K562 (cell line): ENCODE measurements at regions not wholly inside any gene's neighbourhood (a gene's known extent, or its start where the extent isn't known, plus 50 kb on each side); places are given as distances from the start of the nearest gene placed in this dataset.
A peak's percentile ranks its signal among the peaks of the same experiment; 100 is the strongest.

Experiments used
- ATAC-seq: fragments of 200-7000 bp; cut with Tn5 transposase; 3 replicates; pipeline ENCODE4 v1.9.1; 2020; ENCODE audit warnings: moderate library complexity
- BruUV-seq: library from RNA; stranded (reverse); fragments of 400-500 nt; replicated peaks from 2 replicates; lab custom pipeline; 2021; lab: Mats Ljungman, UMichigan
- CTCF ChIA-PET: fragments of 300-600 bp; formaldehyde crosslinking; extraction: SDS; loops from one replicate; lab custom pipeline; 2021; ENCODE audit warnings: low intra/inter-chr PET ratio; lab: Yijun Ruan, JAX
- POLR2A ChIA-PET: fragments of 300-600, 350-650 bp; sonication (Branson Sonifier 250); formaldehyde crosslinking; extraction: SDS; loops from one replicate; lab custom pipeline; 2021; ENCODE audit warnings: antibody characterized with exemption, inconsistent platforms; lab: Yijun Ruan, JAX
- DNase-seq, 4 experiments: peaks; one replicate each; pipeline versions ENCODE4 v3.0.0 to v3.0.0-alpha.2; 2011 to 2018; ENCODE audit warnings: low spot score in 3 of 4, mixed read lengths in 3 of 4; ENCODE audit errors: extremely low read depth in 1 of 4
- FAIRE-seq: peaks from 2 replicates; lab custom pipeline; 2011; peaks lifted over from hg19 to GRCh38; lab: Jason Lieb, UNC
- H2AFZ ChIP-seq: 2 replicates; pipeline ENCODE4 v1.6.0; 2011; ENCODE audit warnings: low read depth, low read length, control low read depth, inconsistent platforms
- H3K27ac ChIP-seq: fragments of 200-600 bp; 3 replicates; pipeline ENCODE4 v1.8.0; 2011; ENCODE audit warnings: low read depth, mild to moderate bottlenecking, control low read depth, inconsistent platforms, low read length, moderate library complexity, mixed read lengths; ENCODE audit errors: extremely low read depth
- H3K27me3 ChIP-seq, 2 experiments: fragments of 300-600 bp in 1 of 2; 2 replicates in 1 of 2; 3 replicates in 1 of 2; pipeline versions ENCODE4 v1.6.0 to v1.8.0; 2011; ENCODE audit warnings: inconsistent platforms in 2 of 2, low read length in 2 of 2, mild to moderate bottlenecking in 1 of 2, mixed read lengths in 1 of 2, moderate library complexity in 1 of 2; ENCODE audit not compliant: control insufficient read depth in 2 of 2, insufficient read depth in 2 of 2
- H3K36me3 ChIP-seq: fragments of 300-600 bp; 3 replicates; pipeline ENCODE4 v1.8.0; 2011; ENCODE audit warnings: mild to moderate bottlenecking, low read length, inconsistent platforms; ENCODE audit not compliant: control insufficient read depth, insufficient read depth
- H3K4me1 ChIP-seq, 2 experiments: fragments of 200-600 bp in 1 of 2; replicated peaks in 1 of 2; 2 replicates in 1 of 2; 3 replicates in 1 of 2; pipeline versions ENCODE4 v1.5.1 to v1.8.0; 2011; ENCODE audit warnings: inconsistent platforms in 2 of 2, low read length in 2 of 2, mild to moderate bottlenecking in 1 of 2, mixed read lengths in 1 of 2, moderate library complexity in 1 of 2; ENCODE audit not compliant: control insufficient read depth in 2 of 2, insufficient read depth in 2 of 2
- H3K4me2 ChIP-seq: 2 replicates; pipeline ENCODE4 v1.6.1; 2011; ENCODE audit warnings: low read length, control low read depth, inconsistent platforms, mixed read lengths; ENCODE audit not compliant: insufficient read depth
- H3K4me3 ChIP-seq: fragments of 200-600 bp; sonication (generic), shearing (Covaris generic); 2 replicates; pipeline ENCODE4 v1.5.1; 2016; ENCODE audit warnings: control low read depth, inconsistent platforms
- H3K79me2 ChIP-seq: fragments of 200-600 bp; 3 replicates; pipeline ENCODE4 v1.8.0; 2011; ENCODE audit warnings: low read length, inconsistent platforms; ENCODE audit not compliant: control insufficient read depth, insufficient read depth
- H3K9ac ChIP-seq, 2 experiments: 2 replicates each; pipeline versions ENCODE4 v1.6.0 to v1.6.1; 2011; ENCODE audit warnings: low read depth in 2 of 2, low read length in 2 of 2, control low read depth in 1 of 2, inconsistent platforms in 1 of 2, mild to moderate bottlenecking in 1 of 2, mixed read lengths in 1 of 2; ENCODE audit not compliant: insufficient read depth in 1 of 2
- H3K9me1 ChIP-seq: one replicate; pipeline ENCODE4 v1.6.0; 2011; ENCODE audit warnings: inconsistent platforms, mild to moderate bottlenecking, low read length, moderate library complexity; ENCODE audit not compliant: control insufficient read depth, insufficient read depth
- H3K9me3 ChIP-seq: replicated peaks from 2 replicates; pipeline ENCODE4 v1.5.1; 2011; ENCODE audit warnings: low read depth, low read length, inconsistent platforms; ENCODE audit not compliant: control insufficient read depth, insufficient read depth
- H4K20me1 ChIP-seq: replicated peaks from 2 replicates; pipeline ENCODE4 v1.6.1; 2011; ENCODE audit warnings: low read length, inconsistent platforms, mixed read lengths; ENCODE audit not compliant: control insufficient read depth, insufficient read depth
- CEBPB ChIP-seq: fragments of 450-650 bp; IDR thresholded peaks from 2 replicates; pipeline ENCODE4 v1.6.1; 2016; ENCODE audit warnings: missing genetic modification characterization, missing compliant biosample characterization
- GMEB1 ChIP-seq: fragments of 250-450 bp; sonication (Bioruptor Pico); IDR thresholded peaks from 2 replicates; pipeline ENCODE4 v1.4.0; 2020; ENCODE audit warnings: mild to moderate bottlenecking
- NFYB ChIP-seq: IDR thresholded peaks from 2 replicates; pipeline ENCODE4 v1.6.1; 2011; ENCODE audit warnings: mild to moderate bottlenecking, moderate library complexity; ENCODE audit not compliant: insufficient read length; ENCODE audit errors: extremely low read depth
- RBM34 ChIP-seq: fragments of 200-400 bp; formaldehyde crosslinking; IDR thresholded peaks from 2 replicates; pipeline ENCODE4 v1.6.1; 2018; ENCODE audit warnings: low read length, borderline replicate concordance; ENCODE audit not compliant: insufficient read depth
- TCF15 ChIP-seq: fragments of 250-450 bp; sonication (Bioruptor Pico); IDR thresholded peaks from 2 replicates; pipeline ENCODE4 v1.8.0; 2022; ENCODE audit warnings: moderate library complexity, mild to moderate bottlenecking, inconsistent platforms
- WGBS: fragments of 100-300 bp; shearing (Covaris generic); methylation state at CpG from one replicate; pipeline ENCODE4 v1.1.6; 2016; ENCODE audit warnings: low coverage, mixed read lengths; ENCODE audit not compliant: insufficient coverage; ENCODE audit errors: missing lambda C conversion rate; 5-methylcytosine and 5-hydroxymethylcytosine counted together
- in situ Hi-C: fragments of 300-500 bp; cut with MboI; formaldehyde crosslinking; loops from 4 replicates; pipeline ENCODE4 v1.15.0; 2018; ENCODE audit warnings: inconsistent platforms, mixed read lengths
- intact Hi-C: fragments of 100-400 bp; cut with micrococcal nuclease; formaldehyde crosslinking; loops from 2 replicates; pipeline ENCODE4 v1.14.2; 2022

- intact Hi-C loops (no loop called here), in situ Hi-C loops (no loop called here)
- Histone ChIP-seq H2AFZ (no peak overlapping the region), H3K27ac (no peak overlapping the region), H3K4me1 (peaks cover 0 to 4% of the 10 kb centered on the region in 2 experiments; a peak in 2 of 5 replicates), H3K36me3 (no peaks in the 10 kb centered on the region), H3K27me3 (peaks cover 7 to 59% of the 10 kb centered on the region in 2 experiments; a peak in 4 of 5 replicates), H4K20me1 (no peaks in the 10 kb centered on the region), H3K79me2 (no peaks in the 10 kb centered on the region), H3K4me2 (no peak overlapping the region), H3K4me3 (no peak overlapping the region), H3K9ac (no peak overlapping the region), H3K9me1 (no peaks in the 10 kb centered on the region), H3K9me3 (no peaks in the 10 kb centered on the region)
- no TSS peak for BruUV-seq
- ATAC-seq (no peak), FAIRE-seq (no peak), DNase-seq (no peak)
- TF ChIP-seq NFYB = no peak
- no peak for TF ChIP-seq TCF15 (CRISPR knock-in tag)
- TF ChIP-seq RBM34 = no peak
- ChIA-PET CTCF (no interaction called here), POLR2A (no interaction called here)
- 12% methylated on average over 5 of the region's 5 CpGs for WGBS
These were observed 88.0 kb upstream of the CTNNA1 start for GRCh38 chr5:138665261-138665660.

- ATAC-seq = no peak
- POLR2A ChIA-PET = interaction anchor here (0.8 to 2.6 kb wide), 4 partner anchors 11 to 89 kb away, joined by 3 to 8 read pairs (median 3); partner anchors contain the start of gene HSPA9
- no peaks in the 10 kb centered on the region for H3K9me3 ChIP-seq
- no peak for DNase-seq
- no TSS peak for BruUV-seq
- H3K79me2 ChIP-seq = no peaks in the 10 kb centered on the region
- no peak overlapping the region for H3K4me3 ChIP-seq
- no peak overlapping the region for H3K4me2 ChIP-seq
- no peaks in the 10 kb centered on the region for H4K20me1 ChIP-seq
- no peaks in the 10 kb centered on the region for H3K36me3 ChIP-seq
- FAIRE-seq = peak; percentile 54
- no peak for TF ChIP-seq GMEB1 (CRISPR knock-in tag)
- 0 out of 2 replicates have a peak, but pooled peaks have one; percentile 9 for TF ChIP-seq CEBPB (tag)
- WGBS = 24% methylated on average over 9 of the region's 9 CpGs
- H3K9ac ChIP-seq = no peak overlapping the region; a peak in 1 of 4 replicates
- no peak overlapping the region for H2AFZ ChIP-seq
- no peaks in the 10 kb centered on the region for H3K9me1 ChIP-seq
- CTCF ChIA-PET = no interaction called here
- in situ Hi-C loops (no loop called here), intact Hi-C loops (no loop called here)
- H3K27ac ChIP-seq = no peak overlapping the region
- peaks cover 4 to 56% of the 10 kb centered on the region in 2 experiments; a peak in 4 of 5 replicates for H3K27me3 ChIP-seq
- H3K4me1 ChIP-seq = peaks cover 0 to 4% of the 10 kb centered on the region in 2 experiments; a peak in 2 of 5 replicates
These were observed 88.8 kb upstream of the CTNNA1 start for GRCh38 chr5:138664276-138664943.
